ENCODE measurements at regions not wholly inside any gene's neighbourhood (a gene's known extent, or its start where the extent isn't known, plus 50 kb on each side); places are given as distances from the start of the nearest gene placed in this dataset.

DNA sequence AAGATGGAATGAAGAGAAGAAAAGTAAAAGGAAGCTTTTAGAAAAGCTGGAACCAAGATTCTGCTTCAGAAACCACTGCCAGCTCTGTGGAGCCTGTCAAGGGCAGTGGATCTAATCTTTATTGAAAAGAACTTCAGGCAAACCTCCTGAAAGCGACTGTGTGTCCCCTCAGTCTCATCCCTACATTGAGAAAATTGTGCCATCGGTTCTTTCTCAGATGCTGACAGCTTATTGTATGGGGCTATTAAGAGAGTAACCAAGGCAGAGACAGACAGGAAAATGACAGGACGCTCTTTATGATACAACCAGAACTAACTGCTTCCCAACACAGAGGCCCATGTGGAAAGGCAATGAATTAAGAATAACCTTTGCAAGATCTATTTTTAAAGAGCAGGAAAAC, 763.2 kb upstream of the CHAC2 start:
- TF ChIP-seq, protein P1, sequence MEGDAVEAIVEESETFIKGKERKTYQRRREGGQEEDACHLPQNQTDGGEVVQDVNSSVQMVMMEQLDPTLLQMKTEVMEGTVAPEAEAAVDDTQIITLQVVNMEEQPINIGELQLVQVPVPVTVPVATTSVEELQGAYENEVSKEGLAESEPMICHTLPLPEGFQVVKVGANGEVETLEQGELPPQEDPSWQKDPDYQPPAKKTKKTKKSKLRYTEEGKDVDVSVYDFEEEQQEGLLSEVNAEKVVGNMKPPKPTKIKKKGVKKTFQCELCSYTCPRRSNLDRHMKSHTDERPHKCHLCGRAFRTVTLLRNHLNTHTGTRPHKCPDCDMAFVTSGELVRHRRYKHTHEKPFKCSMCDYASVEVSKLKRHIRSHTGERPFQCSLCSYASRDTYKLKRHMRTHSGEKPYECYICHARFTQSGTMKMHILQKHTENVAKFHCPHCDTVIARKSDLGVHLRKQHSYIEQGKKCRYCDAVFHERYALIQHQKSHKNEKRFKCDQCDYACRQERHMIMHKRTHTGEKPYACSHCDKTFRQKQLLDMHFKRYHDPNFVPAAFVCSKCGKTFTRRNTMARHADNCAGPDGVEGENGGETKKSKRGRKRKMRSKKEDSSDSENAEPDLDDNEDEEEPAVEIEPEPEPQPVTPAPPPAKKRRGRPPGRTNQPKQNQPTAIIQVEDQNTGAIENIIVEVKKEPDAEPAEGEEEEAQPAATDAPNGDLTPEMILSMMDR (optimal IDR thresholded peaks at IDR 0.05 in 1 of 3, IDR thresholded peaks at IDR 0.05 in 1 of 3, conservative IDR thresholded peaks at IDR 0.05 in 1 of 3; ENCODE audit: extremely low read depth in 1 of 3, insufficient read depth in 2 of 3, low read length in 3 of 3), result no peak
- TF ChIP-seq EZH2 (IDR thresholded peaks at IDR 0.05; ENCODE audit: low read length), result no peak
